Erythroblast (primary cell): ENCODE measurements at regions not wholly inside any gene's neighbourhood (a gene's known extent, or its start where the extent isn't known, plus 50 kb on each side); places are given as distances from the start of the nearest gene placed in this dataset.
A peak's percentile ranks its signal among the peaks of the same experiment; 100 is the strongest.

Source experiments
- DNase-seq, 2 experiments: peaks; one replicate each; lab custom pipeline; 2025; lab: John Stamatoyannopoulos, UW
- GATA1 ChIP-seq: IDR thresholded peaks from 2 replicates; pipeline ENCODE4 v1.6.1; 2011; ENCODE audit warnings: low read depth, mild to moderate bottlenecking, control low read depth, low read length, moderate library complexity
- POLR2A ChIP-seq: IDR thresholded peaks from 2 replicates; pipeline ENCODE4 v1.6.1; 2011; ENCODE audit warnings: mild to moderate bottlenecking, low read length

- no peak for TF ChIP-seq POLR2A
- TF ChIP-seq GATA1, result no peak
- no peak for DNase-seq
Observed at GRCh38 chr11:113556036-113556435, 80.8 kb upstream of the DRD2 start.

- DNase-seq, result peak; percentile 1 to 13
- TF ChIP-seq POLR2A, result no peak
- no peak for TF ChIP-seq GATA1
Observed at GRCh38 chr11:113555071-113555619, 79.9 kb upstream of the DRD2 start.

GRCh38 chr11:113554526-113554925 lies 79.3 kb upstream of the DRD2 start:
- TF ChIP-seq GATA1 (no peak), POLR2A (no peak)
- no peak for DNase-seq

GRCh38 chr11:113553915-113554314 lies 78.7 kb upstream of the DRD2 start:
- DNase-seq, result no peak
- TF ChIP-seq POLR2A (no peak), GATA1 (no peak)

- TF ChIP-seq GATA1 (no peak), POLR2A (no peak)
- DNase-seq, result no peak
Observed at GRCh38 chr11:113553235-113553634, 78.0 kb upstream of the DRD2 start.

GRCh38 chr11:113552271-113552670 lies 77.1 kb upstream of the DRD2 start:
- DNase-seq, result no peak

GRCh38 chr11:113551645-113552044 lies 76.4 kb upstream of the DRD2 start:
- no peak for DNase-seq
- no peak for TF ChIP-seq GATA1

More at GRCh38 chr11:113552271-113552670, 77.1 kb upstream of the DRD2 start:
- TF ChIP-seq POLR2A, result no peak
- TF ChIP-seq GATA1, result no peak

GRCh38 chr11:113549611-113550578 lies 74.7 kb upstream of the DRD2 start:
- TF ChIP-seq POLR2A (no peak), GATA1 (no peak)
- DNase-seq, result no peak

- TF ChIP-seq POLR2A, result no peak
- no peak for TF ChIP-seq GATA1
- no peak for DNase-seq
Observed at GRCh38 chr11:113549061-113549460, 73.9 kb upstream of the DRD2 start.

GRCh38 chr11:113547739-113548138 lies 72.5 kb upstream of the DRD2 start:
- no peak for DNase-seq
- no peak for TF ChIP-seq POLR2A
- TF ChIP-seq GATA1, result no peak

GRCh38 chr11:113546757-113547507 lies 71.7 kb upstream of the DRD2 start:
- TF ChIP-seq POLR2A, result no peak
- no peak for DNase-seq

- no peak for TF ChIP-seq GATA1
- TF ChIP-seq POLR2A, result no peak
- no peak for DNase-seq
Observed at GRCh38 chr11:113542420-113542819, 67.2 kb upstream of the DRD2 start.

- DNase-seq, result no peak
- TF ChIP-seq GATA1 (no peak), POLR2A (no peak)
Observed at GRCh38 chr11:113540416-113541330, 65.5 kb upstream of the DRD2 start.
